Upper lobe of left lung (tissue), 4 donors: ENCODE measurements at regions not wholly inside any gene's neighbourhood (a gene's known extent, or its start where the extent isn't known, plus 50 kb on each side); places are given as distances from the start of the nearest gene placed in this dataset.

Source experiments
- CTCF ChIP-seq, 6 experiments: fragments of 450-650 bp in 4 of 6; fragments of 200-600 bp in 2 of 6; sonication (generic) in 2 of 6; IDR thresholded peaks; one replicate each; pipeline ENCODE4 v1.5.1; 2016 to 2019; ENCODE audit warnings: antibody characterized with exemption in 6 of 6
- POLR2A ChIP-seq, 4 donors: fragments of 450-650 bp; IDR thresholded peaks; one replicate each; pipeline ENCODE4 v1.5.1; 2016 to 2017; ENCODE audit warnings: antibody characterized with exemption in 4 of 4, mild to moderate bottlenecking in 2 of 4

- TF ChIP-seq POLR2A (IDR thresholded peaks at IDR 0.05), result no peak
- no peak for TF ChIP-seq CTCF (IDR thresholded peaks at IDR 0.05)
Observed at GRCh38 chr11:97862021-97862420, 1158.7 kb upstream of the CNTN5 start.
